ENCODE measurements at regions not wholly inside any gene's neighbourhood (a gene's known extent, or its start where the extent isn't known, plus 50 kb on each side); places are given as distances from the start of the nearest gene placed in this dataset.
"Not testable (repeated sequence)": the region's sequence is repeated elsewhere in the genome, so short reads cannot be mapped to it uniquely, and the experiment has no call there.

- intact Hi-C loops (cut with DNase I): no loop called here
- H3K4me3 ChIP-seq (ENCODE audit: low read length in 2 of 2): no peak overlapping the region
- H3K27ac ChIP-seq (ENCODE audit: low read depth in 1 of 2, low read length in 2 of 2): peak overlapping the region; percentile 59 to 67
- H3K27me3 ChIP-seq (ENCODE audit: control insufficient read depth in 1 of 2, insufficient read depth in 2 of 2, low read length in 1 of 2): no peaks in the 10 kb centered on the region
- DNase-seq: no peak
- ATAC-seq (ENCODE audit: low FRiP score): no peak
- H3K4me1 ChIP-seq (ENCODE audit: control insufficient read depth in 1 of 2, insufficient read depth in 2 of 2, low read length in 2 of 2): peaks cover 0 to 4% of the 10 kb centered on the region in 2 donors
- WGBS, 2 donors: 4 to 5% methylated on average over 1 of the region's 1 CpG
- no peaks in the 10 kb centered on the region for H3K9me3 ChIP-seq (ENCODE audit: control insufficient read depth, low read length)
- no peaks in the 10 kb centered on the region for H3K36me3 ChIP-seq (ENCODE audit: control insufficient read depth in 1 of 2, insufficient read depth in 2 of 2, low read length in 1 of 2)
These were observed 99.8 kb upstream of the CPNE4 start for GRCh38 chr3:132134611-132135010.

DNA sequence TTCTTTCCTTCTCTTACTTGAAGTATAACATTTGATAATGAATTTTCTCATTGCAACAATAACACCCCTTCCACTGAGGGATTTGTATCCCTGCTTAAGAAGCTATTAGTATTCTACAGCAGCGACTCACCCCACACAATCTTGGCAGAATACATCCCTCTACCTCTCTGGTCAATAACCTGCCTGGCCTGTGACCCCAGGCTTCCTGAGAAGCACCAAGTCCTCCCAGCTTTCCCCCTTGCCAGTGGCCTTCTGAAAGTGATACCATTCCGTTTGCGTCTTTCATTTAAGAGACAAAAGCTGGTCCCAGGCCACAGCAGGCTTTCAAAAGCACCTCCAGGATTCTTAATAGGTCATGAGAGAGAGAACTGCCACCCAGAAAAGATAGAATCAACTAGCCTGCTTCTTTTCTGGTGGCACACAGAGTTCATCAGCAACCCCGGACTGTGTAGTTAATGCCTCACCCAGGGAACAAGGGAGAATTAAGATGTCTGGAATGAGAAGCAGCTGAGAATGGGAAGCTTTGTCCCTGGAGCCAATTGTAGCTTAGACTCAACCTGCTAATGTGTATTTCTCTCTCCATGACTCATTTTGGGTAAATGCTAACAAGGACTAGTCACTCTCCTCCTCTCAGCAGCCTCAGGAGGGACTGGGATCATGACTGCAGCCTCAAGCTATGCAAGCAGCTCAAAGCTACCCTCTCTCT lies 101.0 kb upstream of the CPNE4 start:
- Histone ChIP-seq H3K9me3 (ENCODE audit: control insufficient read depth, low read length) (no peaks in the 10 kb centered on the region), H3K27ac (ENCODE audit: low read depth in 1 of 2, low read length in 2 of 2) (peak overlapping the region; percentile 68 to 100), H3K27me3 (ENCODE audit: control insufficient read depth in 1 of 2, insufficient read depth in 2 of 2, low read length in 1 of 2) (no peaks in the 10 kb centered on the region), H3K4me3 (ENCODE audit: low read length in 2 of 2) (peak overlapping the region; percentile 9 to 11), H3K36me3 (ENCODE audit: control insufficient read depth in 1 of 2, insufficient read depth in 2 of 2, low read length in 1 of 2) (no peaks in the 10 kb centered on the region), H3K4me1 (ENCODE audit: control insufficient read depth in 1 of 2, insufficient read depth in 2 of 2, low read length in 2 of 2) (peaks cover 0 to 4% of the 10 kb centered on the region in 2 donors)
- no peak for ATAC-seq (ENCODE audit: low FRiP score)
- peak in 1 of 2 donors; percentile 57 for DNase-seq
- intact Hi-C loops (cut with DNase I): no loop called here
- 34% methylated on average over 4 of the region's 4 CpGs for WGBS, 2 donors

DNA sequence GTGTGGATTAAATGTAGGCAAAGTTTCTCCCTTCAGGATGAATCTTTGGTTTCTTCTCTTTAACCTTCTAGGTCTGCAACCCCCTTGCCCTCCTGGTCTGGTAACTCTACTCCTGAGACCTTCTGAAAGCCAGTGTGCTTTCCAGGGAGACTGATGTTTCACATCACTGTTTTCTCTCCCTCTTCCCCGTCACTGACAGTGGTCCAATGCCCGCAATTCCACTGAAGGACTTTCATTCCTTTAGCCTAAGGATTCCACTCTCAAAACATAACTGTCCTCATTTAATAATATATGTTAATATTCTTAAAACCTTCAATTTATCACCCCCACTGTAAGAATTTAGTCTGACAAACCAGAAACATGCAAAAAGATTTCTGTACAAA lies 101.5 kb upstream of the CPNE4 start:
- ATAC-seq (ENCODE audit: low FRiP score) (no peak), DNase-seq (no peak)
- H3K4me1 ChIP-seq (ENCODE audit: control insufficient read depth in 1 of 2, insufficient read depth in 2 of 2, low read length in 2 of 2): peaks cover 0 to 4% of the 10 kb centered on the region in 2 donors
- H3K4me3 ChIP-seq (ENCODE audit: low read length in 2 of 2): no peak overlapping the region
- intact Hi-C loops (cut with DNase I): no loop called here
- peak overlapping the region in 1 of 2 donors; percentile 88 for H3K27ac ChIP-seq (ENCODE audit: low read depth in 1 of 2, low read length in 2 of 2)
- H3K9me3 ChIP-seq (ENCODE audit: control insufficient read depth, low read length): no peaks in the 10 kb centered on the region
- H3K27me3 ChIP-seq (ENCODE audit: control insufficient read depth in 1 of 2, insufficient read depth in 2 of 2, low read length in 1 of 2): no peaks in the 10 kb centered on the region
- no peaks in the 10 kb centered on the region for H3K36me3 ChIP-seq (ENCODE audit: control insufficient read depth in 1 of 2, insufficient read depth in 2 of 2, low read length in 1 of 2)
- WGBS, 2 donors: 31 to 45% methylated on average over 2 of the region's 2 CpGs

DNA sequence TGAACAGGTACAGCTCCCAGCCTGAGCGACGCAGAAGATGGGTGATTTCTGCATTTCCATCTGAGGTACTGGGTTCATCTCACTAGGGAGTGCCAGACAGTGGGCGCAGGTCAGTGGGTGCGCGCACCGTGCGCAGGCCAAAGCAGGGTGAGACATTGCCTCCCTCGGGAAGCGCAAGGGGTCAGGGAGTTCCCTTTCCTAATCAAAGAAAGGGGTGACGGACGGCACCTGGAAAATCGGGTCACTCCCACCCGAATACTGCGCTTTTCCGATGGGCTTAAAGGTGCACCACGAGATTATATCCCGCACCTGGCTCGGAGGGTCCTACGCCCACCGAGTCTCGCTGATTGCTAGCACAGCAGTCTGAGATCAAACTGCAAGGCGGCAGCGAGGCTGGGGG lies 102.1 kb upstream of the CPNE4 start:
- H3K27ac ChIP-seq (ENCODE audit: low read depth in 1 of 2, low read length in 2 of 2); H3K36me3 ChIP-seq (ENCODE audit: control insufficient read depth in 1 of 2, insufficient read depth in 2 of 2, low read length in 1 of 2); intact Hi-C loops (cut with DNase I); H3K4me1 ChIP-seq (ENCODE audit: control insufficient read depth in 1 of 2, insufficient read depth in 2 of 2, low read length in 2 of 2); H3K9me3 ChIP-seq (ENCODE audit: control insufficient read depth, low read length); DNase-seq; H3K4me3 ChIP-seq (ENCODE audit: low read length in 2 of 2); H3K27me3 ChIP-seq (ENCODE audit: control insufficient read depth in 1 of 2, insufficient read depth in 2 of 2, low read length in 1 of 2); ATAC-seq (ENCODE audit: low FRiP score): not testable (repeated sequence)
- 56 to 69% methylated on average over 21 to 23 of the region's 23 CpGs for WGBS, 2 donors

DNA sequence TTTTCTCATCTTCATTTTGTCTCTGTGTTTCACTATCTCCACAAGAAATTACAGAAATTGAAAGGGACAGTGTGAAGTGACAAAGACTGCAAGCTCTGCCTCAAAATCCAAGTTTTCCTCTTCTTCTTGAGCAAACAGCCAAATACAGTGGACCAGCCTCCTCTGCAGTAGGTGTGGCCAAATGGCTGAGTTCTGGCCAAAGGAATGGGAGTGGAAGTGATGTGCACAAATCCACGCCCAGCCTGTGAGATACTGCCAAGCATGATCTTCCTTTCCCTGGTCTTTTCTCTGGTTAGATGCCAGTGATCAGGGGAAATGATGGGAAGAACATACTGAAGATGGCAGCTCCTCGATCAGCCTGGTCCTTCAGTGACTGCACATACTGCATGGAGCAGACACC lies 111.0 kb upstream of the CPNE4 start:
- no peaks in the 10 kb centered on the region for H3K9me3 ChIP-seq (ENCODE audit: control insufficient read depth, low read length)
- no peaks in the 10 kb centered on the region for H3K4me1 ChIP-seq (ENCODE audit: control insufficient read depth in 1 of 2, insufficient read depth in 2 of 2, low read length in 2 of 2)
- no peak overlapping the region for H3K4me3 ChIP-seq (ENCODE audit: low read length in 2 of 2)
- H3K36me3 ChIP-seq (ENCODE audit: control insufficient read depth in 1 of 2, insufficient read depth in 2 of 2, low read length in 1 of 2): no peaks in the 10 kb centered on the region
- ATAC-seq (ENCODE audit: low FRiP score) (no peak), DNase-seq (no peak)
- intact Hi-C loops (cut with DNase I): no loop called here
- no peak overlapping the region for H3K27ac ChIP-seq (ENCODE audit: low read depth in 1 of 2, low read length in 2 of 2)
- 64 to 65% methylated on average over 2 of the region's 2 CpGs for WGBS, 2 donors
- H3K27me3 ChIP-seq (ENCODE audit: control insufficient read depth in 1 of 2, insufficient read depth in 2 of 2, low read length in 1 of 2): no peaks in the 10 kb centered on the region

DNA sequence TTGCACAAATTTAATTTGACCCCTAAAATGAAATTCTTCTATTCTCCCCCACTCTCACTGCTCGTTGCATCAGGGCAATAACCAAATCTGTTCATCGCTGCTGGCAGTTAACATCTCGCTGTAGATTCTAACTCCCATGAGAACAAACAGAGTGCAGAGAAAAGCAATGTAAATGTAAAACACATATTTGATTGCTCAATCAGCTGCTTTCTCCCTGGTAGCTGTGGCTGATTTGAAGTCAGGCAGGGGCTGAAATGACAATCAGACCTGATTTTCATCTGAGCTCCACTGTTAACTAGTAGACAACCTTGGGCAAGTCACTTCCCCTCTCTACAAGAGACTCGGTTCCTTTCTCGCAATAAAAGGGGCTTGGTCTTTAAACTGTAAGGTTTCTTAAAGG lies 119.8 kb upstream of the CPNE4 start:
- DNase-seq (no peak), ATAC-seq (ENCODE audit: low FRiP score) (no peak)
- Histone ChIP-seq H3K27me3 (ENCODE audit: control insufficient read depth in 1 of 2, insufficient read depth in 2 of 2, low read length in 1 of 2) (no peaks in the 10 kb centered on the region), H3K4me1 (ENCODE audit: control insufficient read depth in 1 of 2, insufficient read depth in 2 of 2, low read length in 2 of 2) (no peaks in the 10 kb centered on the region), H3K27ac (ENCODE audit: low read depth in 1 of 2, low read length in 2 of 2) (no peak overlapping the region), H3K4me3 (ENCODE audit: low read length in 2 of 2) (no peak overlapping the region), H3K9me3 (ENCODE audit: control insufficient read depth, low read length) (no peaks in the 10 kb centered on the region), H3K36me3 (ENCODE audit: control insufficient read depth in 1 of 2, insufficient read depth in 2 of 2, low read length in 1 of 2) (no peaks in the 10 kb centered on the region)
- intact Hi-C loops (cut with DNase I): no loop called here
- 74 to 79% methylated on average over 5 of the region's 5 CpGs for WGBS, 2 donors

GRCh38 chr3:132159145-132159544 lies 124.3 kb upstream of the CPNE4 start:
- intact Hi-C loops (cut with DNase I): no loop called here
- no peaks in the 10 kb centered on the region for H3K9me3 ChIP-seq (ENCODE audit: control insufficient read depth, low read length)
- no peak for ATAC-seq (ENCODE audit: low FRiP score)
- no peak overlapping the region for H3K4me3 ChIP-seq (ENCODE audit: low read length in 2 of 2)
- no peaks in the 10 kb centered on the region for H3K27me3 ChIP-seq (ENCODE audit: control insufficient read depth in 1 of 2, insufficient read depth in 2 of 2, low read length in 1 of 2)
- no peak for DNase-seq
- no peaks in the 10 kb centered on the region for H3K4me1 ChIP-seq (ENCODE audit: control insufficient read depth in 1 of 2, insufficient read depth in 2 of 2, low read length in 2 of 2)
- H3K27ac ChIP-seq (ENCODE audit: low read depth in 1 of 2, low read length in 2 of 2): no peak overlapping the region
- WGBS, 2 donors: 84 to 85% methylated on average over 2 of the region's 2 CpGs
- H3K36me3 ChIP-seq (ENCODE audit: control insufficient read depth in 1 of 2, insufficient read depth in 2 of 2, low read length in 1 of 2): no peaks in the 10 kb centered on the region

- Histone ChIP-seq H3K27me3 (ENCODE audit: control insufficient read depth in 1 of 2, insufficient read depth in 2 of 2, low read length in 1 of 2) (no peaks in the 10 kb centered on the region), H3K36me3 (ENCODE audit: control insufficient read depth in 1 of 2, insufficient read depth in 2 of 2, low read length in 1 of 2) (no peaks in the 10 kb centered on the region), H3K4me1 (ENCODE audit: control insufficient read depth in 1 of 2, insufficient read depth in 2 of 2, low read length in 2 of 2) (no peaks in the 10 kb centered on the region), H3K27ac (ENCODE audit: low read depth in 1 of 2, low read length in 2 of 2) (no peak overlapping the region), H3K9me3 (ENCODE audit: control insufficient read depth, low read length) (no peaks in the 10 kb centered on the region), H3K4me3 (ENCODE audit: low read length in 2 of 2) (no peak overlapping the region)
- intact Hi-C loops (cut with DNase I): no loop called here
- no peak for DNase-seq
- 38 to 64% methylated on average over 1 of the region's 1 CpG for WGBS, 2 donors
- no peak for ATAC-seq (ENCODE audit: low FRiP score)
These were observed 125.4 kb upstream of the CPNE4 start for GRCh38 chr3:132160198-132160597.

- WGBS, 2 donors: 73% methylated on average over 1 of the region's 1 CpG
- Histone ChIP-seq H3K27ac (ENCODE audit: low read depth in 1 of 2, low read length in 2 of 2) (no peak overlapping the region), H3K27me3 (ENCODE audit: control insufficient read depth in 1 of 2, insufficient read depth in 2 of 2, low read length in 1 of 2) (no peaks in the 10 kb centered on the region), H3K9me3 (ENCODE audit: control insufficient read depth, low read length) (no peaks in the 10 kb centered on the region), H3K4me3 (ENCODE audit: low read length in 2 of 2) (no peak overlapping the region), H3K4me1 (ENCODE audit: control insufficient read depth in 1 of 2, insufficient read depth in 2 of 2, low read length in 2 of 2) (no peaks in the 10 kb centered on the region), H3K36me3 (ENCODE audit: control insufficient read depth in 1 of 2, insufficient read depth in 2 of 2, low read length in 1 of 2) (no peaks in the 10 kb centered on the region)
- intact Hi-C loops (cut with DNase I): no loop called here
- DNase-seq (no peak), ATAC-seq (ENCODE audit: low FRiP score) (no peak)
These were observed 126.8 kb upstream of the CPNE4 start for GRCh38 chr3:132161608-132162007.

Data from aorta (tissue), 5 donors.